HG03139 (cell line): ENCODE measurements at regions not wholly inside any gene's neighbourhood (a gene's known extent, or its start where the extent isn't known, plus 50 kb on each side); places are given as distances from the start of the nearest gene placed in this dataset.

ENCODE experiments used
- ATAC-seq: cut with Tn5 transposase; IDR thresholded peaks from one replicate; pipeline ENCODE4 v1.9.1; 2021; ENCODE audit not compliant: unreplicated experiment

- ATAC-seq: no peak
Measured at GRCh38 chr3:40848421-40848820, 323.7 kb downstream of the ZNF621 start.

- no peak for ATAC-seq
Measured at GRCh38 chr3:40850861-40851260, 326.1 kb downstream of the ZNF621 start.

- ATAC-seq: no peak
Measured at GRCh38 chr3:40851836-40852235, 327.1 kb downstream of the ZNF621 start.

- no peak for ATAC-seq
Measured at GRCh38 chr3:40852712-40853111, 328.0 kb downstream of the ZNF621 start.

GRCh38 chr3:40853474-40853873, 328.7 kb downstream of the ZNF621 start:
- ATAC-seq: no peak

- ATAC-seq: no peak
Measured at GRCh38 chr3:40855871-40856270, 331.1 kb downstream of the ZNF621 start.

GRCh38 chr3:40858364-40859115, 333.8 kb downstream of the ZNF621 start:
- no peak for ATAC-seq

GRCh38 chr3:40862946-40863345, 336.4 kb upstream of the CTNNB1 start:
- ATAC-seq: no peak

GRCh38 chr3:40864146-40864782, 335.0 kb upstream of the CTNNB1 start:
- ATAC-seq: no peak

- no peak for ATAC-seq
Measured at GRCh38 chr3:40864915-40865314, 334.4 kb upstream of the CTNNB1 start.

- ATAC-seq: no peak
Measured at GRCh38 chr3:40867797-40868196, 331.5 kb upstream of the CTNNB1 start.

- ATAC-seq: no peak
Measured at GRCh38 chr3:40869013-40869412, 330.3 kb upstream of the CTNNB1 start.

- no peak for ATAC-seq
Measured at GRCh38 chr3:40869939-40870338, 329.4 kb upstream of the CTNNB1 start.

GRCh38 chr3:40871394-40871793, 327.9 kb upstream of the CTNNB1 start:
- ATAC-seq: no peak

- no peak for ATAC-seq
Measured at GRCh38 chr3:40872258-40872920, 326.9 kb upstream of the CTNNB1 start.

- no peak for ATAC-seq
Measured at GRCh38 chr3:40873476-40873875, 325.8 kb upstream of the CTNNB1 start.

- no peak for ATAC-seq
Measured at GRCh38 chr3:40873934-40874699, 325.2 kb upstream of the CTNNB1 start.

- ATAC-seq: no peak
Measured at GRCh38 chr3:40875581-40875980, 323.7 kb upstream of the CTNNB1 start.

- ATAC-seq: no peak
Measured at GRCh38 chr3:40876009-40876408, 323.3 kb upstream of the CTNNB1 start.

- no peak for ATAC-seq
Measured at GRCh38 chr3:40876496-40876895, 322.8 kb upstream of the CTNNB1 start.
